ENCODE measurements at regions not wholly inside any gene's neighbourhood (a gene's known extent, or its start where the extent isn't known, plus 50 kb on each side); places are given as distances from the start of the nearest gene placed in this dataset.
A peak's percentile ranks its signal among the peaks of the same experiment; 100 is the strongest.

DNA sequence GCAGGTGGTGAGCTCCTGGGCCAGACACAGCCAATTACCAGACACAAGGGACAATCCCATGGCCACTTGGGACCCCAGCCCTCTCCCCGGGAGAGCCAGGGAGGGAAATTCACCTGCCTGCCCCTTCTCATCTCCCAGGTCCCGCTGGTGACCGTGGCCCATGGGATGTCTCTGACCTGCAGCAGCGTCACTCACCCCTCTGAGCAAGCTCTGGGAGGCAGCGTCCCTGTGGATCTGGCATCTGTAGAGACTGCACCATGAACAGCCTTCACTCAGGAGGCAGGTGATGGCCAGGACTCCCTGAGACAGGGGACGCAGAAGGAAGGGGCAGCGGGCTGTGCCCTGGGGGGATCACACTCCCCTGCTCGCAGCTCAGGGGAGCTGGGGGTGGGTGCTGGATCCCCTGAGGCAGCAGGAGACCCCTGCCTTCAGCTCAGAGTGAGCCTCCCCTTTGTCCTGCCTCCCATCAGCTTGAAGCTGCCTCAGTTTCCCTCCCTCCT is 90.8 kb downstream of the FOXL3 start:
- DNase-seq (peak; percentile 37), ATAC-seq (no peak)
- Histone ChIP-seq H3K27ac (no peak overlapping the region), H3K4me1 (peaks cover 29% of the 10 kb centered on the region), H3K36me3 (no peaks in the 10 kb centered on the region), H3K4me3 (no peak overlapping the region), H3K27me3 (ENCODE audit: low read depth) (peaks cover 8% of the 10 kb centered on the region), H3K9me3 (peaks cover 14% of the 10 kb centered on the region)
- intact Hi-C loops (cut with DNase I), result no loop called here
- TF ChIP-seq, protein P1, sequence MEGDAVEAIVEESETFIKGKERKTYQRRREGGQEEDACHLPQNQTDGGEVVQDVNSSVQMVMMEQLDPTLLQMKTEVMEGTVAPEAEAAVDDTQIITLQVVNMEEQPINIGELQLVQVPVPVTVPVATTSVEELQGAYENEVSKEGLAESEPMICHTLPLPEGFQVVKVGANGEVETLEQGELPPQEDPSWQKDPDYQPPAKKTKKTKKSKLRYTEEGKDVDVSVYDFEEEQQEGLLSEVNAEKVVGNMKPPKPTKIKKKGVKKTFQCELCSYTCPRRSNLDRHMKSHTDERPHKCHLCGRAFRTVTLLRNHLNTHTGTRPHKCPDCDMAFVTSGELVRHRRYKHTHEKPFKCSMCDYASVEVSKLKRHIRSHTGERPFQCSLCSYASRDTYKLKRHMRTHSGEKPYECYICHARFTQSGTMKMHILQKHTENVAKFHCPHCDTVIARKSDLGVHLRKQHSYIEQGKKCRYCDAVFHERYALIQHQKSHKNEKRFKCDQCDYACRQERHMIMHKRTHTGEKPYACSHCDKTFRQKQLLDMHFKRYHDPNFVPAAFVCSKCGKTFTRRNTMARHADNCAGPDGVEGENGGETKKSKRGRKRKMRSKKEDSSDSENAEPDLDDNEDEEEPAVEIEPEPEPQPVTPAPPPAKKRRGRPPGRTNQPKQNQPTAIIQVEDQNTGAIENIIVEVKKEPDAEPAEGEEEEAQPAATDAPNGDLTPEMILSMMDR (IDR thresholded peaks at IDR 0.05), result no peak

DNA sequence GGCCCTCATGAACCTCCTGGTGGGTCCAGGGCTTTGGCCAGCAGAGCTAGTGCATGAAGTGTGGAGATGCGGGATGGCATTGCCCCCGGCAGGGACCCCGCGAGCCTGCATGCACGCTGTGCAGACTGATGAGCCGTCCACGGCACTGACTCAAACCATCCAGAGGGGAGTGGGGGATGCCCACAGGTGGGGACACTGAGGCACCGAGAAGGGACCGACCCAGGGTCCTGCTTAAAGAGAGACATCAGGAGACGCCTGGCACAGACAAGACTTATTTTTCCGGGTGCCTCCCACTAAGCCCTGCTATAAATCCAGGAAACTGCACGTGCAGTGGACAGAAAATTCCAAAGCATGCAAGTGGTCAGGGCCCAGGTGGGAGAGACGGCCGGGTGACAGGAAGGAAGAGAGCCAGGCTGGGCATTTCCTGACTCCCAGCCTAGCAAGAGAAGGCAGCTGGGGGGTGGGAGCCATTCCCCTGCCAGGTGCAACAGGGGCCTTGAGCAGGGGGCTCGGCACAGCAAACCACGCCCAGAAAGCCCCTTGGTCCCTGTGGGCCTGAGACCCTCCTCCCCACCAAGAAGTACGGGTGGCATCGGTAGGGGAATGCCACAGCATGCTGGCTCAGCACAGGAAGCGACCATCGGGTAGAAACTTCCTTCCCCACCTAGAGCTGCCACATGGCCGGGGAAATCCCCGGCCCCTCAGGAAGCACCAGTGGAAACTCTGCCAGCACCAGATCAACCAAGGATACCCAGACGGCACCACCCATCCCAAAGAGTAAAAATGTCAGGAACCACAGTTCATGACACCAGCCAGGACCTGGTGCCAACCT is 91.5 kb downstream of the FOXL3 start:
- H3K4me3 ChIP-seq, result no peak overlapping the region
- H3K4me1 ChIP-seq, result peaks cover 29% of the 10 kb centered on the region
- TF ChIP-seq, protein P1 (IDR thresholded peaks at IDR 0.05), result no peak
- peak; percentile 30 for DNase-seq
- no peak for ATAC-seq
- H3K36me3 ChIP-seq, result no peaks in the 10 kb centered on the region
- H3K9me3 ChIP-seq, result peaks cover 14% of the 10 kb centered on the region
- H3K27me3 ChIP-seq (ENCODE audit: low read depth), result peaks cover 1% of the 10 kb centered on the region
- intact Hi-C loops (cut with DNase I), result no loop called here
- H3K27ac ChIP-seq, result no peak overlapping the region

DNA sequence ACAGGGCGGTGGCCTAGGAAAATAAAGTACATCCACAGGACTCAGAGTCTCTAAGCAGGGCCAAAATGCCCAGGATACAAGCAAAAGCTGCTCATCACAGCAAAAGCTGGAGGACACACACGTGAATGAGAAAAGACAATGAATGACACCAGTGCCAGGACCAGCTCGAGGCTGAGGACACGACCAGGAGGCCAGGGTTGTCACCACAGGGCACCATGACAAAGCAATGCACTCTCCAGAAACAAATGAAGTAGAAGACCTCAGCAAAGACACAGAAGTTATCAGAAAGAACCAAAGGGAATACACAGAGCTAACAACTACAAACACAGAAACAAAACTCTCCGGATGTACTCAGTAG is 92.1 kb downstream of the FOXL3 start:
- no peaks in the 10 kb centered on the region for H3K27me3 ChIP-seq (ENCODE audit: low read depth)
- no peak overlapping the region for H3K4me3 ChIP-seq
- no peaks in the 10 kb centered on the region for H3K36me3 ChIP-seq
- DNase-seq (no peak), ATAC-seq (no peak)
- intact Hi-C loops (cut with DNase I), result no loop called here
- TF ChIP-seq, protein P1 (IDR thresholded peaks at IDR 0.05), result no peak
- peaks cover 29% of the 10 kb centered on the region for H3K4me1 ChIP-seq
- peaks cover 14% of the 10 kb centered on the region for H3K9me3 ChIP-seq
- no peak overlapping the region for H3K27ac ChIP-seq

DNA sequence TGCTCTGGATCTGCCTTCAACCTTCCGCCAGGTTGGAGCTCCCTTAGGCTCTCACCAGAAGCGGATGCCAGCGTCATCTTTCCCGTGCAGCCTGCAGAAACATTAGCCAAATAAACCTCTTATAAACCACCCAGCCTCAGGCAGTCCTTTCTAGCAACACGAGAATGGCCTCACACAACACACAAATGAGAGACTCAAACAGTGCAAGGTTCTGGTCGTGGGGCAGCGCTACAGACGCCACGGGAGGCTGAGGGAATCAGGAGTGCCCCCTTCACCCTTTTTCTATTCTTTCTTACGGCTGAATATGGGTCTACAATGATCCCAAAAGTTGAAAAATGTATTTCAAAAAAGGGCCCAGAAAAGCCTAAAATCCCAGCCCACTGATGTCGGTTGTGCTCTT is 96.4 kb downstream of the FOXL3 start:
- Histone ChIP-seq H3K27ac (no peak overlapping the region), H3K4me1 (peaks cover 5% of the 10 kb centered on the region), H3K9me3 (peaks cover 14% of the 10 kb centered on the region), H3K36me3 (no peaks in the 10 kb centered on the region), H3K4me3 (no peak overlapping the region), H3K27me3 (ENCODE audit: low read depth) (no peaks in the 10 kb centered on the region)
- intact Hi-C loops (cut with DNase I), result no loop called here
- DNase-seq (no peak), ATAC-seq (no peak)
- TF ChIP-seq, protein P1 (IDR thresholded peaks at IDR 0.05), result no peak

DNA sequence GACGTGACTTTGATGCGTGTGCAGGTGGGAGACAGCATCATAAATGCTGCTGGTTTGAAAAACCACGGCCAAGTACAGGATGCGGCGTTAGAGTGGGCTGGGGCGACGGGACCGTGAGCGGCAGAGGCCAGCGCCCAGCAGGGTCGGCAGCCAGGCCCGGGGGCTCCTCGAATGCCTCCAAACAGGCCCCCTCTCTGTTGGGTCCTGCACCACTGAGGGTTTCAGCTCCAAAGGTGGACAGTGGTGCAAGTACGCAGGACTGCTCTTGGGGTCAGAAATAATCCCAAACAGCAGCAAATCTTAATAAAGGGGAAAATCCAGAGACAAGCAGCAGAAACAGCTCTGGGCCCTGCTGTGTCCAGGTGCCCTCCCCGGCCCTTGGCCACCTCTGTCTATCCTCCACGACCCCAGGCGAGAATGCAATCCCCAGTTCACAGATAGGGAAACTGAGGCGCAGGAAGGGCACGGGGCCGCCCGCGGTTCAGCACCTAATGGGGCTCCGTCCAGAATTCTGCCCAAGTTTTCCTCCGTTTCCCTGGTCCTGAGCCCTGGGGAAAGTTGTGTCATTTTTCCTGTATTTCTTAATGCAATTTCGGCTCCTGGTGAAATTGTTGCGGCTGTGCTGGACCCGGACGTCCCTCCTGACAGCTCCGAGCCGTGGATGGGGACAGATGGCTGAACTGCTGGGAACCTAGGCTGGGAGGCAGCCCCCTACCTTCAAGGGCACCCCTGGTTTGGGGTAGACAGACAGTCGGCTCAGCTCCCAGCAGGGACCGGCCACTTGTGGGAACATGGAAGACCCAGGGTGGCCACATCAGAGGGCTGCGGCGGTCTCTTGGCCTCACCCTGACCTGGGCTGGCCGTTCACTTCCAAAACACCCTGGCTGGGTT is 97.4 kb downstream of the FOXL3 start:
- no peaks in the 10 kb centered on the region for H3K27me3 ChIP-seq (ENCODE audit: low read depth)
- ATAC-seq, result no peak
- no peak overlapping the region for H3K27ac ChIP-seq
- H3K4me3 ChIP-seq, result no peak overlapping the region
- TF ChIP-seq, protein P1 (IDR thresholded peaks at IDR 0.05), result no peak
- peaks cover 14% of the 10 kb centered on the region for H3K9me3 ChIP-seq
- H3K4me1 ChIP-seq, result no peaks in the 10 kb centered on the region
- DNase-seq, result peak; percentile 36
- no peaks in the 10 kb centered on the region for H3K36me3 ChIP-seq
- intact Hi-C loops (cut with DNase I), result no loop called here

Measured in lower lobe of right lung (tissue), 2 donors.